Mucosa of descending colon (tissue), 3 donors: ENCODE measurements at regions not wholly inside any gene's neighbourhood (a gene's known extent, or its start where the extent isn't known, plus 50 kb on each side); places are given as distances from the start of the nearest gene placed in this dataset.

ENCODE experiments used
- ATAC-seq: fragments of 200-7000 bp; cut with Tn5 transposase; one replicate; pipeline ENCODE4 v1.9.1; 2020; ENCODE audit warnings: mild to moderate bottlenecking, moderate library complexity
- DNase-seq, 3 donors: peaks; one replicate each; pipeline ENCODE4 v3.0.0-alpha.2; 2020
- H3K36me3 ChIP-seq: fragments of 200-600 bp; one replicate; pipeline ENCODE4 v1.8.0; 2021; ENCODE audit warnings: low read depth, mild to moderate bottlenecking
- H3K4me1 ChIP-seq: fragments of 200-600 bp; one replicate; pipeline ENCODE4 v1.8.0; 2021; ENCODE audit warnings: low read depth, mild to moderate bottlenecking
- H3K4me3 ChIP-seq: fragments of 200-600 bp; one replicate; pipeline ENCODE4 v1.8.0; 2021; ENCODE audit warnings: mild to moderate bottlenecking
- H3K9me3 ChIP-seq: fragments of 200-600 bp; one replicate; pipeline ENCODE4 v1.8.0; 2021; ENCODE audit warnings: mild to moderate bottlenecking
- CTCF ChIP-seq: fragments of 200-600 bp; IDR thresholded peaks from one replicate; pipeline ENCODE4 v1.8.0; 2022; ENCODE audit warnings: antibody characterized with exemption, mild to moderate bottlenecking
- intact Hi-C, 2 donors: fragments of 100-400 bp; cut with DNase I in 1 of 2; cut with micrococcal nuclease in 1 of 2; formaldehyde crosslinking; loops; one replicate each; pipeline versions ENCODE4 v1.11.0 to v1.11.1; 2022; cut with DNase I, micrococcal nuclease
- donor health status: DM: no; HTN: no; CAD: no; lungs with moderate emphysema.
- donor health status: DM: no; HTN: no; CAD: no.
- donor health status: DM: no; HTN: yes; CAD: no.

GRCh38 chr6:144744720-144745119, 459.6 kb downstream of the UTRN start:
- Histone ChIP-seq H3K4me3 (no peak overlapping the region), H3K4me1 (no peaks in the 10 kb centered on the region), H3K9me3 (no peaks in the 10 kb centered on the region), H3K36me3 (no peaks in the 10 kb centered on the region)
- no peak for TF ChIP-seq CTCF
- DNase-seq (no peak), ATAC-seq (peak; percentile 67)
- intact Hi-C loops: no loop called here

GRCh38 chr6:144745439-144745838, 460.3 kb downstream of the UTRN start:
- no peak for ATAC-seq

GRCh38 chr6:144746902-144747469, 461.9 kb downstream of the UTRN start:
- Histone ChIP-seq H3K4me3 (no peak overlapping the region), H3K4me1 (no peaks in the 10 kb centered on the region), H3K36me3 (no peaks in the 10 kb centered on the region), H3K9me3 (no peaks in the 10 kb centered on the region)
- TF ChIP-seq CTCF: no peak
- DNase-seq (no peak), ATAC-seq (no peak)
- intact Hi-C loops: no loop called here

More at GRCh38 chr6:144745439-144745838, 460.3 kb downstream of the UTRN start:
- intact Hi-C loops: no loop called here
- Histone ChIP-seq H3K4me1 (no peaks in the 10 kb centered on the region), H3K36me3 (no peaks in the 10 kb centered on the region), H3K9me3 (no peaks in the 10 kb centered on the region), H3K4me3 (no peak overlapping the region)
- DNase-seq: no peak
- no peak for TF ChIP-seq CTCF

- intact Hi-C loops: no loop called here
- no peak overlapping the region for H3K4me3 ChIP-seq
- H3K4me1 ChIP-seq: no peaks in the 10 kb centered on the region
- H3K9me3 ChIP-seq: no peaks in the 10 kb centered on the region
- H3K36me3 ChIP-seq: no peaks in the 10 kb centered on the region
- ATAC-seq (peak; percentile 86), DNase-seq (peak in 1 of 3 donors; percentile 19)
- no peak for TF ChIP-seq CTCF
Measured at GRCh38 chr6:144749263-144749662, 464.1 kb downstream of the UTRN start.

- ATAC-seq (no peak), DNase-seq (no peak)
- intact Hi-C loops: no loop called here
- Histone ChIP-seq H3K36me3 (no peaks in the 10 kb centered on the region), H3K9me3 (no peaks in the 10 kb centered on the region), H3K4me1 (no peaks in the 10 kb centered on the region), H3K4me3 (no peak overlapping the region)
- TF ChIP-seq CTCF: no peak
Measured at GRCh38 chr6:144753023-144753705, 468.0 kb downstream of the UTRN start.
